ENCODE measurements at regions not wholly inside any gene's neighbourhood (a gene's known extent, or its start where the extent isn't known, plus 50 kb on each side); places are given as distances from the start of the nearest gene placed in this dataset.

GRCh38 chr12:88325076-88325815 is 183.1 kb downstream of the TMTC3 start:
- Histone ChIP-seq H3K27me3 (ENCODE audit: insufficient read depth, low read length) (no peaks in the 10 kb centered on the region), H4K20me1 (ENCODE audit: insufficient read depth, low read length) (no peaks in the 10 kb centered on the region), H3K9me3 (ENCODE audit: insufficient read depth, low read depth, low read length) (no peaks in the 10 kb centered on the region), H3K4me3 (ENCODE audit: insufficient read depth, low read depth, low read length) (no peak overlapping the region), H3K4me1 (ENCODE audit: insufficient read depth, low read length) (peaks cover 14% of the 10 kb centered on the region), H3K27ac (ENCODE audit: low read depth, low read length) (peak overlapping the region; percentile 95), H2AFZ (ENCODE audit: low read depth, low read length) (peak overlapping the region; percentile 28), H3K79me2 (ENCODE audit: insufficient read depth, low read length) (no peaks in the 10 kb centered on the region), H3K9ac (ENCODE audit: low read length) (peak overlapping the region; percentile 68), H3K36me3 (ENCODE audit: insufficient read depth, low read length) (no peaks in the 10 kb centered on the region), H3K4me2 (ENCODE audit: low read length) (peak overlapping the region; percentile 64)
- DNase-seq (ENCODE audit: low read depth) (peak; percentile 97), FAIRE-seq (peak; percentile 99)
- H3K27me3 Mint-ChIP-seq (ENCODE audit: low read depth, unreplicated experiment), result no peaks in the 10 kb centered on the region
- no peak for TF ChIP-seq EZH2 (IDR thresholded peaks at IDR 0.05; ENCODE audit: insufficient read depth, low read length)
- TF ChIP-seq, protein P1, sequence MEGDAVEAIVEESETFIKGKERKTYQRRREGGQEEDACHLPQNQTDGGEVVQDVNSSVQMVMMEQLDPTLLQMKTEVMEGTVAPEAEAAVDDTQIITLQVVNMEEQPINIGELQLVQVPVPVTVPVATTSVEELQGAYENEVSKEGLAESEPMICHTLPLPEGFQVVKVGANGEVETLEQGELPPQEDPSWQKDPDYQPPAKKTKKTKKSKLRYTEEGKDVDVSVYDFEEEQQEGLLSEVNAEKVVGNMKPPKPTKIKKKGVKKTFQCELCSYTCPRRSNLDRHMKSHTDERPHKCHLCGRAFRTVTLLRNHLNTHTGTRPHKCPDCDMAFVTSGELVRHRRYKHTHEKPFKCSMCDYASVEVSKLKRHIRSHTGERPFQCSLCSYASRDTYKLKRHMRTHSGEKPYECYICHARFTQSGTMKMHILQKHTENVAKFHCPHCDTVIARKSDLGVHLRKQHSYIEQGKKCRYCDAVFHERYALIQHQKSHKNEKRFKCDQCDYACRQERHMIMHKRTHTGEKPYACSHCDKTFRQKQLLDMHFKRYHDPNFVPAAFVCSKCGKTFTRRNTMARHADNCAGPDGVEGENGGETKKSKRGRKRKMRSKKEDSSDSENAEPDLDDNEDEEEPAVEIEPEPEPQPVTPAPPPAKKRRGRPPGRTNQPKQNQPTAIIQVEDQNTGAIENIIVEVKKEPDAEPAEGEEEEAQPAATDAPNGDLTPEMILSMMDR (IDR thresholded peaks at IDR 0.05; ENCODE audit: insufficient read depth, low read depth, low read length), result no peak
- peak overlapping the region; percentile 98 for H3K27ac Mint-ChIP-seq (ENCODE audit: unreplicated experiment)
- H3K4me3 Mint-ChIP-seq (ENCODE audit: unreplicated experiment), result peak overlapping the region; percentile 40
- peaks cover 17% of the 10 kb centered on the region for H3K4me1 Mint-ChIP-seq (ENCODE audit: low read depth, unreplicated experiment)
- no peaks in the 10 kb centered on the region for H3K9me3 Mint-ChIP-seq (ENCODE audit: unreplicated experiment)
- no peaks in the 10 kb centered on the region for H3K36me3 Mint-ChIP-seq (ENCODE audit: low read depth, unreplicated experiment)

DNA sequence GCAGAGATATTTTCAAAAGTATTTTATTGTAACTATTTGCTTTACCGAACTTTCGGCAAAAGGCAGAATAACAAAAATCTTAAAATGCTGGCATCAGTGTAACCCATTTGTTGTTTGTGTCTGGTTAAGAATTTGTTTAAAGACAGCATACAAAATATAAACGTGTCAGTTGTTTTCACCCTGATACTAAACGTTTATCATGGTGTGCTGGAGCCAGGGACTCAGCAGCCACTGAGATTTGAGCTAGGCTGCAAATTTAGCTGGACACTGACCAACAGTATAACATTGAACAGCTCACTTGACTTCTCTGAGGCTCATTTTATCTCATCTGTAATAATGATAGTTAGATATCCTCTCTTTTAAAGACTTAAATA is 183.7 kb downstream of the TMTC3 start:
- Histone ChIP-seq H3K27me3 (ENCODE audit: insufficient read depth, low read length) (no peaks in the 10 kb centered on the region), H4K20me1 (ENCODE audit: insufficient read depth, low read length) (no peaks in the 10 kb centered on the region), H3K79me2 (ENCODE audit: insufficient read depth, low read length) (no peaks in the 10 kb centered on the region), H3K4me2 (ENCODE audit: low read length) (peak overlapping the region; percentile 64), H3K4me3 (ENCODE audit: insufficient read depth, low read depth, low read length) (no peak overlapping the region), H3K27ac (ENCODE audit: low read depth, low read length) (peak overlapping the region; percentile 95), H3K9me3 (ENCODE audit: insufficient read depth, low read depth, low read length) (no peaks in the 10 kb centered on the region), H3K9ac (ENCODE audit: low read length) (peak overlapping the region; percentile 68), H2AFZ (ENCODE audit: low read depth, low read length) (peak overlapping the region; percentile 18), H3K4me1 (ENCODE audit: insufficient read depth, low read length) (peaks cover 14% of the 10 kb centered on the region), H3K36me3 (ENCODE audit: insufficient read depth, low read length) (no peaks in the 10 kb centered on the region)
- DNase-seq (ENCODE audit: low read depth) (peak; percentile 29), FAIRE-seq (peak; percentile 80)
- no peaks in the 10 kb centered on the region for H3K36me3 Mint-ChIP-seq (ENCODE audit: low read depth, unreplicated experiment)
- H3K4me3 Mint-ChIP-seq (ENCODE audit: unreplicated experiment), result no peak overlapping the region
- TF ChIP-seq, protein P1 (IDR thresholded peaks at IDR 0.05; ENCODE audit: insufficient read depth, low read depth, low read length), result no peak
- no peak for TF ChIP-seq EZH2 (IDR thresholded peaks at IDR 0.05; ENCODE audit: insufficient read depth, low read length)
- no peaks in the 10 kb centered on the region for H3K9me3 Mint-ChIP-seq (ENCODE audit: unreplicated experiment)
- peaks cover 17% of the 10 kb centered on the region for H3K4me1 Mint-ChIP-seq (ENCODE audit: low read depth, unreplicated experiment)
- H3K27me3 Mint-ChIP-seq (ENCODE audit: low read depth, unreplicated experiment), result no peaks in the 10 kb centered on the region
- H3K27ac Mint-ChIP-seq (ENCODE audit: unreplicated experiment), result peak overlapping the region; percentile 98

- H3K4me2 ChIP-seq (ENCODE audit: low read length), result no peak overlapping the region
- DNase-seq (ENCODE audit: low read depth) (no peak), FAIRE-seq (no peak)
- Mint-ChIP-seq H3K9me3 (ENCODE audit: unreplicated experiment) (no peaks in the 10 kb centered on the region), H3K27ac (ENCODE audit: unreplicated experiment) (no peak overlapping the region), H3K4me1 (ENCODE audit: low read depth, unreplicated experiment) (peaks cover 17% of the 10 kb centered on the region), H3K27me3 (ENCODE audit: low read depth, unreplicated experiment) (no peaks in the 10 kb centered on the region), H3K4me3 (ENCODE audit: unreplicated experiment) (no peak overlapping the region), H3K36me3 (ENCODE audit: low read depth, unreplicated experiment) (no peaks in the 10 kb centered on the region)
- H2AFZ ChIP-seq (ENCODE audit: low read depth, low read length), result no peak overlapping the region
- H4K20me1 ChIP-seq (ENCODE audit: insufficient read depth, low read length), result no peaks in the 10 kb centered on the region
- H3K27ac ChIP-seq (ENCODE audit: low read depth, low read length), result no peak overlapping the region
- H3K4me3 ChIP-seq (ENCODE audit: insufficient read depth, low read depth, low read length), result no peak overlapping the region
- no peaks in the 10 kb centered on the region for H3K27me3 ChIP-seq (ENCODE audit: insufficient read depth, low read length)
- no peaks in the 10 kb centered on the region for H3K9me3 ChIP-seq (ENCODE audit: insufficient read depth, low read depth, low read length)
- TF ChIP-seq, protein P1 (IDR thresholded peaks at IDR 0.05; ENCODE audit: insufficient read depth, low read depth, low read length), result no peak
- no peak for TF ChIP-seq EZH2 (IDR thresholded peaks at IDR 0.05; ENCODE audit: insufficient read depth, low read length)
- H3K79me2 ChIP-seq (ENCODE audit: insufficient read depth, low read length), result no peaks in the 10 kb centered on the region
- no peak overlapping the region for H3K9ac ChIP-seq (ENCODE audit: low read length)
- no peaks in the 10 kb centered on the region for H3K36me3 ChIP-seq (ENCODE audit: insufficient read depth, low read length)
- H3K4me1 ChIP-seq (ENCODE audit: insufficient read depth, low read length), result peaks cover 14% of the 10 kb centered on the region
Measured at GRCh38 chr12:88327276-88327675, 185.2 kb downstream of the TMTC3 start.

Data from astrocyte (in vitro differentiated cells and primary cell).